Transverse colon (tissue), 4 donors: ENCODE measurements at regions not wholly inside any gene's neighbourhood (a gene's known extent, or its start where the extent isn't known, plus 50 kb on each side); places are given as distances from the start of the nearest gene placed in this dataset.

Experiments
- DNase-seq: peaks from one replicate; pipeline ENCODE4 v3.0.0-alpha.2; 2019
- H3K27ac ChIP-seq, 4 donors: fragments of 200-600 bp; sonication (generic); 2 replicates each; pipeline ENCODE4 v1.5.1; 2016 to 2018; ENCODE audit warnings: inconsistent platforms in 4 of 4
- H3K27me3 ChIP-seq: fragments of 200-600 bp; sonication (generic); 2 replicates; pipeline ENCODE4 v1.5.1; 2017; ENCODE audit warnings: inconsistent platforms
- H3K36me3 ChIP-seq, 4 donors: fragments of 200-600 bp; sonication (generic); 2 replicates each; pipeline ENCODE4 v1.5.1; 2017 to 2019; ENCODE audit warnings: inconsistent platforms in 4 of 4
- H3K4me1 ChIP-seq, 4 donors: fragments of 200-600 bp; sonication (generic); 2 replicates each; pipeline ENCODE4 v1.5.1; 2017 to 2020; ENCODE audit warnings: inconsistent platforms in 4 of 4
- H3K4me3 ChIP-seq, 4 donors: fragments of 200-600 bp; sonication (generic); 1 replicate in 1 of 4; 2 replicates in 3 of 4; pipeline versions ENCODE4 v1.5.1 to v1.6.1; 2017 to 2019; ENCODE audit warnings: inconsistent platforms in 4 of 4
- H3K9me3 ChIP-seq, 2 donors: fragments of 200-600 bp; sonication (generic); 2 replicates each; pipeline ENCODE4 v1.5.1; 2017 to 2019; ENCODE audit warnings: inconsistent platforms in 2 of 2
- EP300 ChIP-seq: sonication (generic); formaldehyde crosslinking; IDR thresholded peaks from one replicate; pipeline ENCODE4 v1.6.1; 2017; ENCODE audit warnings: antibody characterized with exemption, low read depth
- POLR2A ChIP-seq: fragments of 450-650 bp; IDR thresholded peaks from one replicate; pipeline ENCODE4 v1.6.1; 2016; ENCODE audit warnings: antibody characterized with exemption, mild to moderate bottlenecking, moderate library complexity
- POLR2AphosphoS5 ChIP-seq, 3 donors: sonication (generic); formaldehyde crosslinking; IDR thresholded peaks; one replicate each; pipeline ENCODE4 v1.6.1; 2016; ENCODE audit warnings: antibody characterized with exemption in 3 of 3
- WGBS, 2 donors: methylation state at CpG; one replicate each; pipeline ENCODE4 v1.1.5; 2018; ENCODE audit warnings: low coverage in 1 of 2; 5-methylcytosine and 5-hydroxymethylcytosine counted together
- in situ Hi-C, 4 donors: fragments of 200-750 bp; cut with MboI; loops; one replicate each; pipeline versions ENCODE4 v1.15.0 to v1.15.1; 2017; ENCODE audit warnings: low sequenced_read_pairs in 3 of 4, low pct_ligation_motif_present in 1 of 4, low pct_unique_long_range_greater_than_20kb in 1 of 4
- intact Hi-C: fragments of 100-400 bp; cut with DNase I; formaldehyde crosslinking; loops from one replicate; pipeline ENCODE4 v1.15.1; 2023; ENCODE audit warnings: low total_unique reads
- TF ChIP-seq, protein P1 (sequence below), 5 experiments: fragments of 200-600 bp in 3 of 5; fragments of 450-650 bp in 2 of 5; sonication (generic) in 3 of 5; IDR thresholded peaks; 1 replicate in 2 of 5; 2 replicates in 3 of 5; pipeline ENCODE4 v1.5.1; 2016 to 2017; ENCODE audit warnings: antibody characterized with exemption in 5 of 5, inconsistent platforms in 3 of 5, mild to moderate bottlenecking in 2 of 5, moderate library complexity in 1 of 5

DNA sequence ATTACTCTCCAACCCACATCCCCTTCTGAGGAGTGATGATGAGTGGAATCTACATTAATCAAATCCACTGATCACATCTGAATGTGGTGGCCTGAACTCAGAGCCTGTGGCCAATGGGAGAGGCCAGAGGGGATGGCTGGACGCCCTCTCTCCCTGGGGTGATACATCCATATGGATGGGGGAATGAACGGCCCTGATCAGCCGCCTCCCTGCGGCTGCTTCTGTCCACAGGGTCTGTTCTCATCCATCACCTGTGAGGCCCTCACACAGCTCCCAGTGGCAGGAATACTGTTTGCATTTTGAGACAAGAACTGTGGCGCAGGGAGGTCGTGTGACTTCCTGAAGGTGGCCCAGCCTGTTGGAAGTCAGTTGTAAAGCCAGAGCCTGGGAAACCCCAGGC is 78.3 kb upstream of the SHISAL1 start:
- 46% methylated on average over 4 of the region's 6 CpGs; no CpG with 5 or more reads in 1 of the 2 donors for WGBS, 2 donors

DNA sequence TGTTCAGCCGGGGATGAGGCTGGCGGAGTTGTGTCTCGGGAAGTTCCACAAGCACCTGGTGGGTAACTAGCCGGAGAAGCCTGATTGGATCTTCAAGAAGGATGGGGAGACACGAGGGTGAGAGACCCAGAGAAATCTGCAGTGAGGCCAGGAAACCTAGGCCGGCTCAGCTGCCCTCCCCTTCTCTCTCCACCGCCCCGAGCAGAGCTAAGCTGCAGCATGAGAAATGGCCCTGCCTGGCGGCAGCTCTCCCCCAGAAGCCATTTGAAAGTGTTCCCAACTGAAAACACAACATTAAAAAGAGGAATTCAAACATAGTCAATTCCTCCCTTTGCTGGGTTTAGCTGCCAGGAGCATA is 77.8 kb upstream of the SHISAL1 start:
- H3K4me3 ChIP-seq, result no peak overlapping the region
- intact Hi-C loops, result no loop called here
- no peaks in the 10 kb centered on the region for H3K4me1 ChIP-seq
- H3K27me3 ChIP-seq, result no peaks in the 10 kb centered on the region
- 81 to 83% methylated on average over 3 to 9 of the region's 9 CpGs for WGBS, 2 donors
- in situ Hi-C loops, result no loop called here
- H3K27ac ChIP-seq, result no peak overlapping the region
- DNase-seq, result no peak
- H3K9me3 ChIP-seq, result no peaks in the 10 kb centered on the region
- no peaks in the 10 kb centered on the region for H3K36me3 ChIP-seq
- TF ChIP-seq, protein P1, sequence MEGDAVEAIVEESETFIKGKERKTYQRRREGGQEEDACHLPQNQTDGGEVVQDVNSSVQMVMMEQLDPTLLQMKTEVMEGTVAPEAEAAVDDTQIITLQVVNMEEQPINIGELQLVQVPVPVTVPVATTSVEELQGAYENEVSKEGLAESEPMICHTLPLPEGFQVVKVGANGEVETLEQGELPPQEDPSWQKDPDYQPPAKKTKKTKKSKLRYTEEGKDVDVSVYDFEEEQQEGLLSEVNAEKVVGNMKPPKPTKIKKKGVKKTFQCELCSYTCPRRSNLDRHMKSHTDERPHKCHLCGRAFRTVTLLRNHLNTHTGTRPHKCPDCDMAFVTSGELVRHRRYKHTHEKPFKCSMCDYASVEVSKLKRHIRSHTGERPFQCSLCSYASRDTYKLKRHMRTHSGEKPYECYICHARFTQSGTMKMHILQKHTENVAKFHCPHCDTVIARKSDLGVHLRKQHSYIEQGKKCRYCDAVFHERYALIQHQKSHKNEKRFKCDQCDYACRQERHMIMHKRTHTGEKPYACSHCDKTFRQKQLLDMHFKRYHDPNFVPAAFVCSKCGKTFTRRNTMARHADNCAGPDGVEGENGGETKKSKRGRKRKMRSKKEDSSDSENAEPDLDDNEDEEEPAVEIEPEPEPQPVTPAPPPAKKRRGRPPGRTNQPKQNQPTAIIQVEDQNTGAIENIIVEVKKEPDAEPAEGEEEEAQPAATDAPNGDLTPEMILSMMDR (IDR thresholded peaks at IDR 0.05), result no peak
- TF ChIP-seq POLR2AphosphoS5 (IDR thresholded peaks at IDR 0.05) (no peak), EP300 (no peak), POLR2A (no peak)

More for the DNA sequence above, 78.3 kb upstream of the SHISAL1 start:
- H3K27me3 ChIP-seq, result no peaks in the 10 kb centered on the region
- TF ChIP-seq, protein P1 (IDR thresholded peaks at IDR 0.05), result no peak
- TF ChIP-seq POLR2A, result no peak
- TF ChIP-seq EP300, result no peak
- no peak for TF ChIP-seq POLR2AphosphoS5 (IDR thresholded peaks at IDR 0.05)
- DNase-seq, result no peak
- intact Hi-C loops, result no loop called here
- in situ Hi-C loops, result no loop called here
- no peak overlapping the region for H3K4me3 ChIP-seq
- H3K4me1 ChIP-seq, result no peaks in the 10 kb centered on the region
- H3K36me3 ChIP-seq, result no peaks in the 10 kb centered on the region
- no peaks in the 10 kb centered on the region for H3K9me3 ChIP-seq
- H3K27ac ChIP-seq, result no peak overlapping the region

- Histone ChIP-seq H3K9me3 (no peaks in the 10 kb centered on the region), H3K4me1 (no peaks in the 10 kb centered on the region), H3K27ac (no peak overlapping the region), H3K27me3 (no peaks in the 10 kb centered on the region), H3K4me3 (no peak overlapping the region), H3K36me3 (no peaks in the 10 kb centered on the region)
- intact Hi-C loops, result no loop called here
- DNase-seq, result no peak
- WGBS, 2 donors, result 86% methylated on average over 5 of the region's 5 CpGs; no CpG with 5 or more reads in 1 of the 2 donors
- in situ Hi-C loops, result no loop called here
- no peak for TF ChIP-seq POLR2AphosphoS5 (IDR thresholded peaks at IDR 0.05)
- TF ChIP-seq POLR2A, result no peak
- no peak for TF ChIP-seq EP300
- TF ChIP-seq, protein P1 (IDR thresholded peaks at IDR 0.05), result no peak
Measured at GRCh38 chr22:44389926-44390612, 77.3 kb upstream of the SHISAL1 start.

GRCh38 chr22:44389181-44389580 is 76.4 kb upstream of the SHISAL1 start:
- intact Hi-C loops (no loop called here), in situ Hi-C loops (no loop called here)
- H3K36me3 ChIP-seq, result no peaks in the 10 kb centered on the region
- TF ChIP-seq, protein P1 (IDR thresholded peaks at IDR 0.05), result no peak
- TF ChIP-seq EP300 (no peak), POLR2AphosphoS5 (IDR thresholded peaks at IDR 0.05) (no peak), POLR2A (no peak)
- DNase-seq, result no peak
- WGBS, 2 donors, result no CpG with 5 or more reads among the region's 8 CpGs
- no peaks in the 10 kb centered on the region for H3K4me1 ChIP-seq
- H3K27me3 ChIP-seq, result no peaks in the 10 kb centered on the region
- no peak overlapping the region for H3K27ac ChIP-seq
- H3K4me3 ChIP-seq, result no peak overlapping the region
- H3K9me3 ChIP-seq, result no peaks in the 10 kb centered on the region
